ENCODE measurements at regions not wholly inside any gene's neighbourhood (a gene's known extent, or its start where the extent isn't known, plus 50 kb on each side); places are given as distances from the start of the nearest gene placed in this dataset.

- no peak overlapping the region for H3K27ac ChIP-seq
- no peaks in the 10 kb centered on the region for H3K27me3 ChIP-seq
- TF ChIP-seq, protein P1, sequence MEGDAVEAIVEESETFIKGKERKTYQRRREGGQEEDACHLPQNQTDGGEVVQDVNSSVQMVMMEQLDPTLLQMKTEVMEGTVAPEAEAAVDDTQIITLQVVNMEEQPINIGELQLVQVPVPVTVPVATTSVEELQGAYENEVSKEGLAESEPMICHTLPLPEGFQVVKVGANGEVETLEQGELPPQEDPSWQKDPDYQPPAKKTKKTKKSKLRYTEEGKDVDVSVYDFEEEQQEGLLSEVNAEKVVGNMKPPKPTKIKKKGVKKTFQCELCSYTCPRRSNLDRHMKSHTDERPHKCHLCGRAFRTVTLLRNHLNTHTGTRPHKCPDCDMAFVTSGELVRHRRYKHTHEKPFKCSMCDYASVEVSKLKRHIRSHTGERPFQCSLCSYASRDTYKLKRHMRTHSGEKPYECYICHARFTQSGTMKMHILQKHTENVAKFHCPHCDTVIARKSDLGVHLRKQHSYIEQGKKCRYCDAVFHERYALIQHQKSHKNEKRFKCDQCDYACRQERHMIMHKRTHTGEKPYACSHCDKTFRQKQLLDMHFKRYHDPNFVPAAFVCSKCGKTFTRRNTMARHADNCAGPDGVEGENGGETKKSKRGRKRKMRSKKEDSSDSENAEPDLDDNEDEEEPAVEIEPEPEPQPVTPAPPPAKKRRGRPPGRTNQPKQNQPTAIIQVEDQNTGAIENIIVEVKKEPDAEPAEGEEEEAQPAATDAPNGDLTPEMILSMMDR (IDR thresholded peaks at IDR 0.05) = no peak
- no peak for TF ChIP-seq POLR2A (IDR thresholded peaks at IDR 0.05)
- no peaks in the 10 kb centered on the region for H3K36me3 ChIP-seq
- H3K9me3 ChIP-seq = no peaks in the 10 kb centered on the region
- H3K4me3 ChIP-seq = no peak overlapping the region
- no peak for DNase-seq
- no peaks in the 10 kb centered on the region for H3K4me1 ChIP-seq
Measured at GRCh38 chr17:45666046-45666600, 118.0 kb upstream of the CRHR1 start.

- Histone ChIP-seq H3K27me3 (no peaks in the 10 kb centered on the region), H3K4me1 (no peaks in the 10 kb centered on the region), H3K36me3 (no peaks in the 10 kb centered on the region), H3K4me3 (no peak overlapping the region), H3K27ac (no peak overlapping the region), H3K9me3 (no peaks in the 10 kb centered on the region)
- TF ChIP-seq POLR2A (IDR thresholded peaks at IDR 0.05) = no peak
- TF ChIP-seq, protein P1 (IDR thresholded peaks at IDR 0.05) = no peak
- no peak for DNase-seq
Measured at GRCh38 chr17:45666641-45667040, 117.5 kb upstream of the CRHR1 start.

GRCh38 chr17:45667591-45668171 is 116.4 kb upstream of the CRHR1 start:
- no peak overlapping the region for H3K27ac ChIP-seq
- no peaks in the 10 kb centered on the region for H3K4me1 ChIP-seq
- no peaks in the 10 kb centered on the region for H3K27me3 ChIP-seq
- no peak for TF ChIP-seq POLR2A (IDR thresholded peaks at IDR 0.05)
- TF ChIP-seq, protein P1 (IDR thresholded peaks at IDR 0.05) = no peak
- H3K9me3 ChIP-seq = no peaks in the 10 kb centered on the region
- no peaks in the 10 kb centered on the region for H3K36me3 ChIP-seq
- DNase-seq = no peak
- no peak overlapping the region for H3K4me3 ChIP-seq

DNA sequence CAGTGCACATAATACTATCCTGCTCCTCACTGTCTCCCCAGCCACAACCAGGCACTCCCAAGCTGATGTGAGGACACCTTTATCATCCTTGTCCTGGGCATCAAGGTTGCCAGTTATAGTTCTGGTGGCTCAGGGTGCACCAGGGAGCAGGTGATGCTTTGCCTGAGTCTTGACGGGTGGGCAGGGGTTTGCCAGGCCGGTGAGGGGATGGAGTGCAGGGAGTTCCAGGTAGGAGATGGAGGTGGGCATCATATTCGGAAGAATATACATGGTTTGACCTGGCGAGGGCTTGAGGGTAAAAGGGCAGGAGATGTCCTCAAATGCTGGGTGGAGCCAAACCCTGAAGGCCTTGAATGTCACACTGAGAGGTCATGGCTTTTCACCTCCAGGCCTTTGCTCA is 115.8 kb upstream of the CRHR1 start:
- Histone ChIP-seq H3K36me3 (no peaks in the 10 kb centered on the region), H3K9me3 (no peaks in the 10 kb centered on the region), H3K4me3 (no peak overlapping the region), H3K27ac (no peak overlapping the region), H3K27me3 (no peaks in the 10 kb centered on the region), H3K4me1 (no peaks in the 10 kb centered on the region)
- no peak for TF ChIP-seq POLR2A (IDR thresholded peaks at IDR 0.05)
- TF ChIP-seq, protein P1 (IDR thresholded peaks at IDR 0.05) = no peak
- no peak for DNase-seq

- no peaks in the 10 kb centered on the region for H3K4me1 ChIP-seq
- TF ChIP-seq POLR2A (IDR thresholded peaks at IDR 0.05) = no peak
- TF ChIP-seq, protein P1 (IDR thresholded peaks at IDR 0.05) = no peak
- DNase-seq = no peak
Measured at GRCh38 chr17:45672301-45672700, 111.8 kb upstream of the CRHR1 start.

More at GRCh38 chr17:45672301-45672700, 111.8 kb upstream of the CRHR1 start:
- Histone ChIP-seq H3K36me3 (no peaks in the 10 kb centered on the region), H3K27me3 (no peaks in the 10 kb centered on the region), H3K4me3 (no peak overlapping the region), H3K9me3 (no peaks in the 10 kb centered on the region), H3K27ac (no peak overlapping the region)
